MG63 (cell line): ENCODE measurements at regions not wholly inside any gene's neighbourhood (a gene's known extent, or its start where the extent isn't known, plus 50 kb on each side); places are given as distances from the start of the nearest gene placed in this dataset.
"Not testable (repeated sequence)": the region's sequence is repeated elsewhere in the genome, so short reads cannot be mapped to it uniquely, and the experiment has no call there.

Experiments used
- DNase-seq: peaks from one replicate; pipeline ENCODE4 v3.0.0-alpha.2; 2020
- H3K27me3 ChIP-seq: fragments of 250-450 bp; sonication (Bioruptor Pico); 2 replicates; pipeline ENCODE4 v1.5.1; 2020; ENCODE audit warnings: mild to moderate bottlenecking, moderate library complexity
- H3K36me3 ChIP-seq: fragments of 250-450 bp; sonication (Bioruptor Pico); 2 replicates; pipeline ENCODE4 v1.5.1; 2020; ENCODE audit warnings: mild to moderate bottlenecking, moderate library complexity
- H3K4me3 ChIP-seq: fragments of 250-450 bp; sonication (Bioruptor Pico); 2 replicates; pipeline ENCODE4 v1.5.1; 2020; ENCODE audit warnings: mild to moderate bottlenecking, moderate library complexity
- H3K9me3 ChIP-seq: fragments of 250-450 bp; sonication (Bioruptor Pico); 2 replicates; pipeline ENCODE4 v1.5.1; 2020; ENCODE audit warnings: mild to moderate bottlenecking, moderate library complexity

DNA sequence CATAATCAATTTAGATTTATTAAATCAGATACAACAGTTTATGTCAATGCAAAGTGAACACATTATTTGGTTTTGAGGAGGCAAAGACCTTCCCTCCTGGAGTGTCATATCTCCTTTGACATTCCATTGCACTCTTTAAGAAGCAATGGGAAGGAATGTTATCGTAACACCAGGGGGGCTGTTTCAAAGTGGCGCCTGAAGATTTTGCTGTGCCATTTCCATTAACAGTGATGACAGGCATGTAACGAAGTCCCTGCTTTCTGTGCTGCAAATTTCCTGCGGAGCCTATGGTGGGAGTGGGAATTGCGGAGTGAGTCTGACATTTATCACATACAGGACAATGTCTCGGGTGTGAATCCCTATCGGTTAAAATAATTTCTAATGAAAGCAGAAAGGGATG, 499.6 kb upstream of the RAB6C start:
- no peak overlapping the region for H3K4me3 ChIP-seq
- no peaks in the 10 kb centered on the region for H3K27me3 ChIP-seq
- DNase-seq, result no peak
- no peaks in the 10 kb centered on the region for H3K9me3 ChIP-seq
- H3K36me3 ChIP-seq, result no peaks in the 10 kb centered on the region

DNA sequence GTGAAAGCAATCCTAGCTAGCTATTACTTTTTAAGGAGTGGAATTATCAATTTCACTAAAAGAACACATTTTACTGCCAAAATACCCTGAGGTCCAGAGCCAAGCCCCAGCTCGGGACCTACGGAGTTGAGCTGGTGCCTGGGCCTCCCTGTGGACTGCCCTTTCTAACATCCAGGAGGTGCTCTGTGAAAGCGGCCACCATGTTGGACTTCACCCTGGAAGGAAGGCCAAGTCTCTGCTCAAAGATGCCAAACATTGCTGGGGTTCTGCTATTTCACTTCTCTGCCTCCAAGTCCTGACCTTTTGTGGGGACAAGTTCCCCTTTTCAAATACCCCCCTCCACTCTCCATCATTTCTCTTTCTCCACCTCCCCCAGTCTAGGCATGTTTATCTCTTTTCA, 498.7 kb upstream of the RAB6C start:
- H3K27me3 ChIP-seq, result no peaks in the 10 kb centered on the region
- no peak for DNase-seq
- H3K9me3 ChIP-seq, result no peaks in the 10 kb centered on the region
- H3K4me3 ChIP-seq, result no peak overlapping the region
- no peaks in the 10 kb centered on the region for H3K36me3 ChIP-seq

DNA sequence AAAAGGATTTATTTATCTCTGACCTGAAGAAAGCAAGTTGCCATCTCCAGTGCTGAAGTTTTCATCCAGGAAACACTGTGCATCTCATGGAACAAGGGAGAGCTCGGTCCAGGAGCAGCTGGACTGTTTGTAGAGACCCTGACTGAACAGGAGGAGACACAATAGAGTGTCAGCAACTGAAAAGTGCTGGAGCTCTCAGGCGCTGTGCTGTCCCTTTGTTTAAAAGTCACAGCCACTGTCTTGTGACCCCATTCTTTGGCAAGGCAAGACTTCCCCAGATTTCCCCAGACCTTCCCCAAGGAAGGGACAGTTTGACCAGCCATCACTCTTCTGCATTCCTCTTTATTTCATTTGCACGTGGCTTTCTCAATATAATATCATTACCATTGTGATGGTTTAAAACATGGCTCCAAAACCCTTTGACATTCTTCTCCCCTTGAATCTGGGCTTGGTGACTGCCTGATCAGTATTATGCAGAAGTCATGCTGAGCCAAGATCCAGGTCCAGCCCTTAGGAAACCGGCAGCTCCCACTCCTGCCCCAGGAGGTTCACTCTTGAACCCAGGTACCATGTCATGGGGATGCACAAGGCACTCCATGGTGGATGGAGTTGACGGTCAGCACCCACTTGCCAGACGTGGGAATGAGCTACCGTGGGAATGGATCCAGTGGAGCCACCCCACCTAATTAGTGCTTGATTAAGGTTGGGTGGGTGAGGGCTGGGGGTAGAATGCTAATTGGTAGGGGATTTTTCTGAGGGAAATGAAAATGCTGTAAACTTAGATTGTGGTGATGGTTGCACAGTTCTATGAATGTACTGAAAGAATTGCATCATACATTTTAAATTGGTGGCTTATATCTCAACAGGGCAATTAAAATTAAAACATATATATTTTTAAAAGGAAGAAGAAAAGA, 497.9 kb upstream of the RAB6C start:
- Histone ChIP-seq H3K4me3 (no peak overlapping the region), H3K9me3 (no peaks in the 10 kb centered on the region), H3K36me3 (no peaks in the 10 kb centered on the region), H3K27me3 (no peaks in the 10 kb centered on the region)
- DNase-seq, result no peak

DNA sequence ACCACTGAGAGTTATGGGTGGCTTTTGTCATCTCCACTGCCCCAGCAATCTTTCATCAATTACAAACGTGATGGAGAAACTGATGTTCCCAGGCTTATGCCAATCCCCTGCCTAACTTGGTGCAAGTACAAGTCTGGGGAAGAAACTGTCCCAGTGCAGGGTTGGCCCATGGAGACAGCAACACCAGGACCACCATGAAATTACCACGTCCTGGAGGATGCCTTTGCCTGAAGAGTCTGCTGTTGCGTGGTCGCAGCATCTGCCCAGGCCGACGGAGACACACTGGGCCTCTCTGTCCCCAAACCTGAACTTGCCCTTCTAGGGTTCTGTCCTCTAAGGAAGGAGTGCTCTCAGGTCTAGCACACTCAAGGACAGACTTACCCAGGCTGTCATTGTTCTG, 496.8 kb upstream of the RAB6C start:
- DNase-seq, result no peak
- Histone ChIP-seq H3K27me3 (no peaks in the 10 kb centered on the region), H3K4me3 (no peak overlapping the region), H3K36me3 (no peaks in the 10 kb centered on the region), H3K9me3 (no peaks in the 10 kb centered on the region)

DNA sequence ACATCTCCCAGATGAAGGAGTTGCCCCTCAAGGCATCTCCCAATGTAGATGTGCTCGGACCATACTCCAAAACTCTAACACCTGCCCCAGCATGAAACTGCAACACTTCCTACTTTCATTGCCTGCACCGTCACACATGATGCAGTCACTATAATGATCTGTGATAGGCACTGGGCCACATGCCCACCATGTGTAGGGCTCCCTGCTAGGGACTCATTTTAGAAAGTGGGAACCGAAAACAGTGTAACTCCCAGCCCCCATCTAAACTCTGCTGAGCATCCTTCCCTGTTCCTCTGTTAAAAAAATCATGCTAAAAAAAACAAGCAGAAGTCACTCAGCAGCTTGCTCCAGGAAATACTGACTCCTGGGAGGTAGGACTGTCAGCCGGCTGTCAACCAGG, 496.1 kb upstream of the RAB6C start:
- Histone ChIP-seq H3K4me3 (no peak overlapping the region), H3K36me3 (no peaks in the 10 kb centered on the region), H3K27me3 (no peaks in the 10 kb centered on the region), H3K9me3 (no peaks in the 10 kb centered on the region)
- no peak for DNase-seq

DNA sequence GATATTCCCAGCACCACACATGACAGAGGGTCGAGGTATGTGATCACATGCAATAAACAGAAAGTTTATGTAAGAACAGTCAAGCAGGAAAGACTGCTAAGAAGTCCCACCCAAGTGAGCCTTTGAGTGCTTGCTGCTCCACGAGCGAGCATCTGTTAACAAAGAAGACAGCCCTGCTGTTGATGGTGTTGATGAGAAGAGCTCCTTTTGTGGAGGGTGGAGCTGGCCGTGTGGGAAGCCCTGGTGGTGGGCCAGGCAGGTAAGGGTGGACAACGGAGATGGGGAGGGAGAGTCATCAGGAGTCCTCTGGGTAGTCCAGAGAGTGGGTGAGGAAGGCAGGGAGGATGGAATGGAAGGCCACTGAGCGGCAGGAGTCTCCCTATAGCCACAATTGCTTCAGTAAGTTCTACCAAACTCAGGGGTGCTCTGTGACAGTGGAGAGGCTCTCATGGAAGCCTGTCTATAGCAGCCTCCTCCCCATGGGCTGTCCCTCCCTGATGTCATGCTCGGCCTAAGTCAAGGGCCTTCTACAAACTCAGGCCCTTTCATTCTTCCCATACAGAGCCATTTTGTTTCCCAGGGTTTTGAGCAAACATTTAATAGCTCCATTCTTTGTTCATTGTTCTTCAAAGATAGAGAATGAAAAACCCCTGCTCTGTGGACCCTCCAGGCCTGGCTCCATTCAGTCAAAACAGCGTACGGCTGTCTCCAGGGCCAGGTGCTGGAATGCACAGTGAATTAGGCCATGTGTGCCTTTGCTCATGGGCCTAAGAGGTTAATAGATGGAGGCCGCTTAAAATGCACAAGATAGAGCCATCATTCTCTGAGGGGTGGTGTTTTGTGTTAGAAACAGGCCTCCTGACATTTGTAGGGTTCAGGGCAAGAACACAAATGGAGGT, 494.2 kb upstream of the RAB6C start:
- DNase-seq, result no peak
- H3K4me3 ChIP-seq, result no peak overlapping the region
- no peaks in the 10 kb centered on the region for H3K9me3 ChIP-seq
- H3K27me3 ChIP-seq, result no peaks in the 10 kb centered on the region
- no peaks in the 10 kb centered on the region for H3K36me3 ChIP-seq

DNA sequence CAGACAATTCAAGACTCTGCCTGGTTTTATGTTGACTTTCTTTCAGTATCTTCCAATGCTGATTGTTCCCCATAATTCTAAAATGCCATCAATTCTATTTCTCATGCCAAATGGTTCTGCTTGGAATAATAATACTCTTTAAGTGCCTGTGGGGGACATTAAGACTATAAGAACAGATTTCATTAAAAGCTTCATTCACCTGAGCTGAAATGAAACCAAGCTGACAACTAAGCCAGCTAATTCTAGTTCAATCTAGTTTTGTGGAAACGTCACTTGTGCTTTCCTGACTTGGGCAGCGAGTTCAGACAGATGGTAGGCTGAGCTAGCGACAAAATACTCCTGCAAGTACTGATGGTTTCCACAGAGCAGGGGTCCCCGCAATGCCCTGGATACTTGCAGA, 491.1 kb upstream of the RAB6C start:
- Histone ChIP-seq H3K9me3 (no peaks in the 10 kb centered on the region), H3K36me3 (no peaks in the 10 kb centered on the region), H3K4me3 (no peak overlapping the region), H3K27me3 (no peaks in the 10 kb centered on the region)
- DNase-seq, result no peak

DNA sequence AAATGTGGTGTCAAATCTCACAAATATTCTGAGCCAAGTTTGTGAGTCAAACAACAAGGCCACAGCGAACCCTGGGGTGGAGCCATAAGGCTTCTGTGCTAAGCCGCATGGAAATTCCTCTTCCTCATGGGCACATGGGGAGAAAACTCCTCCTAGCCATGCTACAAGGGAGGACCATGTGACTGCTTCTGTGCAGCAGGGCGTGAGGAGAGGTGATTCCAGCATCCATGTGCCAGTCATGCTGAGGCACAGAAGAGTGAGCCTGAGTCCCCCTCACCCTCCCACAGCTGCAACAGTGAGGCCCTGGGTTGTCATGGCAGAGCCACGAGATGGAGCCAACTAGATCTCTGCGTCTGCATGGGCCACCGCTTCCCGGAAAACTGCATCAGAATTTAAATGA, 488.8 kb upstream of the RAB6C start:
- Histone ChIP-seq H3K27me3 (no peaks in the 10 kb centered on the region), H3K4me3 (no peak overlapping the region), H3K36me3 (no peaks in the 10 kb centered on the region), H3K9me3 (no peaks in the 10 kb centered on the region)
- no peak for DNase-seq

DNA sequence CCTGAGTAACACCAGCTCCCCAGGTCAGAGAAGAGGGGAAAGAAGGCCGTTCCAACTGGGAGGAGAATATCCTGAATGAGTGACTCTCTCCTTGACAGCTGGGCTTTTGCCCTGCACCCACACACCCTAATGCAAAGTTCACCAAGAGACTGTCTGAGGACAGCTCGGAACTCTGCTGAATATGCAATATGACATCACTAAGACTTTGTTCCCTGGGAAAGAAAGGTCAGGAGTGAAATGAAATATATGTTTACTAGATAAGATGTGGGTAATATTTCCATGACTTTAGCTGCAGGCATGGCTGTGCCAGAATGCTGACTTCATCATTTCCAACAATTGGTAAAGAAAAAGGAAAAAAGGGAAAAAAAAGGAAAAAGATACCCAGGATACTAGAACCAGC, 488.2 kb upstream of the RAB6C start:
- no peaks in the 10 kb centered on the region for H3K27me3 ChIP-seq
- H3K9me3 ChIP-seq, result no peaks in the 10 kb centered on the region
- H3K36me3 ChIP-seq, result no peaks in the 10 kb centered on the region
- no peak overlapping the region for H3K4me3 ChIP-seq
- DNase-seq, result no peak

DNA sequence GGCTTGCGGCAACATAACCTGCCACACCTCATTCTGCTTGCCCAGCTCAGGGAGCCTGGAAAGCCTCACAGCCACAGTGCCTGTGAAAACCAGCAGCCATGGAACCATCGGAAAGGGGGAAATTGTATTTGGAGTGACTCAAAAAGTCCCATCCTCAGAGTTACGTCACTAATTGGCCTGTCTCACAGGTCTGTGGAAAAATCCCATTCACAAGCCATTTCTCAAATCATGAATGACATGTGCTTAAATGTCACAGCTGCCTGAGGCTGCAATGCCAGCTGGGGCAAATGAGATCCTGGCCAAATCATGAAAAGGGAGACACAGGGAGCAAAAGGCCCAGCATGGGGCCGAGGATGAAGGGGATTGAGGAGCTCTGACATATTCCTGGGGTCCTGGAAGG, 486.9 kb upstream of the RAB6C start:
- no peak for DNase-seq
- Histone ChIP-seq H3K9me3 (no peaks in the 10 kb centered on the region), H3K27me3 (no peaks in the 10 kb centered on the region), H3K4me3 (no peak overlapping the region), H3K36me3 (no peaks in the 10 kb centered on the region)

DNA sequence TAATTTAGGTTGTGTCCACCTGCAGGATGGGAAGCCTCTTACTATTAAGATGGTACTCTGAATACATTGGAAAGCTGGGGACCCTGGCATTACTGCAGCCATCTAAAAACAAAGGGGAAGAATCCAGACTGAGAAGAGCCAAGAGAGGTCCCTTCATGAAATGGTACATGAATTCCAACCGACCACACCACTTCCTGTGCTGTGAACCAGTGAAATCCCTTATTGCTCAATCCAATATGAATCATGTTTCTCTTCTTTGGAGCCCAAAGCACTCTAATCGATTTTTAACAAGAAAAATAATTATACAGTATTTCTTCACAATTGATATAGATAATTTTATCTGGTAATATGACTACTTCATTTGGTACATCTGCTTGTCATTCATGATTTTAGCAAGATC, 479.7 kb upstream of the RAB6C start:
- Histone ChIP-seq H3K36me3 (no peaks in the 10 kb centered on the region), H3K27me3 (no peaks in the 10 kb centered on the region), H3K9me3 (no peaks in the 10 kb centered on the region), H3K4me3 (no peak overlapping the region)
- no peak for DNase-seq

DNA sequence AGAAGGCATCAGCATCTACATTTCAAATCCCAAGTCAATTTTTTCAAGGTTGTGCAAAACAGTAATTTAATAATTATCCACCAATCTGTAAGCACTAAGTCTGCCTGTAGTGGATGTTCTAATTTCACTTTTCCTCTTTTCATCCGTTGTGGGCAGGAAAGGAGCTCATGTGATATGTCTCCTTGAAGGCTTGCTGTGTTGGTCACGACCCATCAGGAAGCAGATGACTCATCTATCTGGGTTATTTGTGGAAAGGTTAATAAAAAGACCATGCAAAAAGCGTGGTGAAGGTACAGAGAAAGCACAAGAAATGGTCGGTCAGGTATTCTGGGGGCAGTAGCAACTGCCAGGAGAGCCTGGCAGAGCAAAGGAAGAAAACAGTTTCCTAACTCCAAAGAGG, 476.7 kb upstream of the RAB6C start:
- H3K9me3 ChIP-seq, result no peaks in the 10 kb centered on the region
- no peaks in the 10 kb centered on the region for H3K36me3 ChIP-seq
- no peak for DNase-seq
- H3K27me3 ChIP-seq, result no peaks in the 10 kb centered on the region
- H3K4me3 ChIP-seq, result no peak overlapping the region

DNA sequence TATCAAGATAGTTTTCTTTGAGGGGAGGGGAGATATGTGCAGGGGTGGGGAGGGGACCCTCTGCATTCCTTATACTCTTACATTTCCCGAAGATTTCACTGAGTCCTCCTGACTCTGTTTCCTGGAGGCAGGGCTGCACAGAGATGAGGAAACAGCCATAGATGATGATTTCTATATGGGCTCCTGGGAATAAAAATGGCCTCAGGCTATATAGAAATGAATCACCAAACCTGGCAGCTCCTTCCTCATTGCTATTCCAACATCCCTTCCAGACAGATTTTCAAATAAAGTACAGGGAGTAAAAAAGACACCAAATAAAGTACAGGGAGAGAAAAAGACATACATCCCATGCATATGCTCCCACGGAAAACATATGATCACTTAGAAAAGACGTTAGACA, 474.8 kb upstream of the RAB6C start:
- H3K9me3 ChIP-seq, result no peaks in the 10 kb centered on the region

DNA sequence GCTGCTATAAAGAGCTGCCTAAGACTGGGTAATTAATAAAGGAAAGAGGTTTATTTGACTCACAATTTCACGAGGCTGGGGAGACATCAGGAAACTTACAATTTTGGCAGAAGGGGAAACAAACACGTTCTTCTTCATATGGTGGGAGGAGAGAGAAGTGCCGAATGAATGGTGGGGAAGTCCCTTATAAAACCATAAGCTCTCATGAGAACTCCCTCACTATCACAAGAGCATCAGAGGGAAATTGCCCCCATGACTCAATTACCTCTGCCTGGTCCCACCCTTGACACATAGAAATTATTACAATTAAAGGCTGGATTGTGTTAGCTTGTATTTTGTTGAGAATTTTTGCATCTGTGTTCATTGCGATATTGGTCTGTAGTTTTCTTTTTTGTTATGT, 460.5 kb upstream of the RAB6C start:
- Histone ChIP-seq H3K4me3 (no peak overlapping the region), H3K9me3 (0 out of 2 replicates have a peak, but pooled peaks cover 1% of the 10 kb centered on the region), H3K36me3 (no peaks in the 10 kb centered on the region), H3K27me3 (no peaks in the 10 kb centered on the region)
- DNase-seq, result no peak

More for the DNA sequence above, 474.8 kb upstream of the RAB6C start:
- H3K27me3 ChIP-seq, result no peaks in the 10 kb centered on the region
- DNase-seq, result no peak
- no peak overlapping the region for H3K4me3 ChIP-seq
- H3K36me3 ChIP-seq, result no peaks in the 10 kb centered on the region

DNA sequence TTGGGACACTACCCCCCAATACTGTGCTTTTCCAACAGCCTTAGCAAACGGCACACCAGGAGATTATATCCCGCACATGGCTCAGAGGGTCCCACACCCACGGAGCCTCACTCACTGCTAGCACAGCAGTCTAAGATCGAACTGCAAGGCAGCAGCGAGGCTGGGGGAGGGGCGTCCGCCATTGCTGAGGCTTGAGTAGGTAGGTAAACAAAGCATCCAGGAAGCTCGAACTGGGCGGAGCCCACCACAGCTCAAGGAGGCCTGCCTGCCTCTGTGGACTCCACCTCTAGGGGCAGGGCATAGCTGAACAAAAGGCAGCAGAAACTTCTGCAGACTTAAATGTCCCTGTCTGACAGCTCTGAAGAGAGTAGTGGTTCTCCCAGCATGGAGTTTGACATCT, 447.3 kb upstream of the RAB6C start:
- not testable (repeated sequence) for H3K9me3 ChIP-seq, H3K27me3 ChIP-seq, H3K4me3 ChIP-seq, H3K36me3 ChIP-seq, DNase-seq

DNA sequence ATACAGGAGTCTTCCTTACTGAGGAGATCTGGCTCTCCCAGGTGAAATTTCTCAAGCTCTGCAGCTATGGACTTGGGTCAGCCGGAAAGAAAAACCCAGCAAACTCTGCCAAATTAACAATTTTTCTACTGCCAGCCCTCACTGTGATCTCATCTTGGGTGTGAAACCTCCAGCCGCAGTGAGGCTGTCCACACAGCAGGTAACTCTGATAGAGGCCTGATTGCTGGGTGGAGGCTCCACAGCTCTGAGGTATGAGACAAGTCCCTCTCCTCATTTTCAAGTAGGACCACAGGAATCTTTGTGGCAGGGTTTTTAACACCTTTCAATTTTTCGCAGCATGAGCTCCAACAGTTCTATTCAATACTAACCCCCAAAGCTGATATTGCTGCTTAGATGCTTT, 430.6 kb upstream of the RAB6C start:
- DNase-seq, result no peak
- Histone ChIP-seq H3K4me3 (no peak overlapping the region), H3K9me3 (no peaks in the 10 kb centered on the region), H3K36me3 (no peaks in the 10 kb centered on the region), H3K27me3 (no peaks in the 10 kb centered on the region)

DNA sequence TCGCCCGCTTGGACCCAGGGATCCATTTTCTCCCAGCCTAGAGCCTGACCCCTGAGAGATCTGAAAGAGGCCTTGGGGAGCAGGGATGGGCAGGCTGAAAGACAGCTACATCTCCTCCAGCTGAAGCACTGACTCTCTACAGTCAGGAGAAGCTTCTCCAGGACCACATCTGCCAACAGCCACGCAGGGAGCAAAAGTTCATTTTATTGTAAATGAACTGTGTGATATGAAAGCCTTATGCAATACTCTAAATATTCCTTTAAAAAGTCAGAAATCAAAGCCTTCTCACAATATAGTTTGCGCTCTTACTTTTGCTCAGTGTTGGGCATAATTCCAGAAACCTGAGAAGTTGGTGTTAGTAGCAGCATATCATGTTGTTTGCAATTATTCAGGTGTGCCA, 428.9 kb upstream of the RAB6C start:
- Histone ChIP-seq H3K4me3 (no peak overlapping the region), H3K27me3 (no peaks in the 10 kb centered on the region)

DNA sequence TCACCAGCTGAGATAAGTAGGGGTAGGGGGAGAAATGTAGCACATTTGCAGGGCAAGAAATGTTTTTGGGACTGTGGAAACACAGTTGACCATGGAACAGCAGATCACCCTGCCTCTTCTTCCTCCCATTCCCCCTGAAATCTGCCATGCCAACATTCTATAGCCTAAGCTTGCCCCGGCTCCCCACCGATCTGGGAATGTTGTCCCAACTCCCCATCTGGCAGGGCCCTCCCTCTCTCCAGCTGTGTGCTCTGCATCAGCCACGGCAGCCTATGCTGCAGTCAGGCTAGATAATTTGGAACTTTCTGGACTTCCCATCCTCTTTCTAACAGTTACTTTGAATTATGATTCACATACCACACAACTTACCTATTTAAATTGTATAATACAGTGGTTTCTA, 425.1 kb upstream of the RAB6C start:
- Histone ChIP-seq H3K4me3 (no peak overlapping the region), H3K36me3 (no peaks in the 10 kb centered on the region), H3K27me3 (no peaks in the 10 kb centered on the region), H3K9me3 (no peaks in the 10 kb centered on the region)
- no peak for DNase-seq

More for the DNA sequence above, 428.9 kb upstream of the RAB6C start:
- DNase-seq, result no peak
- Histone ChIP-seq H3K9me3 (no peaks in the 10 kb centered on the region), H3K36me3 (no peaks in the 10 kb centered on the region)
